CD4-positive, alpha-beta T cell (primary cell): ENCODE measurements at regions not wholly inside any gene's neighbourhood (a gene's known extent, or its start where the extent isn't known, plus 50 kb on each side); places are given as distances from the start of the nearest gene placed in this dataset.

Experiments used
- ATAC-seq: fragments of 200-7000 bp; cut with Tn5 transposase; one replicate; pipeline ENCODE4 v1.10.0; 2022; ENCODE audit warnings: mild to moderate bottlenecking; ENCODE audit not compliant: poor library complexity
- CTCF ChIA-PET: fragments of 350-600 bp; sonication (Branson Sonifier 250); formaldehyde crosslinking; loops from one replicate; lab custom pipeline; 2021; ENCODE audit warnings: antibody characterized with exemption, inconsistent platforms; lab: Charles Lee
- POLR2A ChIA-PET: fragments of 350-600 bp; sonication (Branson Sonifier 250); formaldehyde crosslinking; loops from one replicate; lab custom pipeline; 2021; ENCODE audit warnings: antibody characterized with exemption, inconsistent platforms; lab: Charles Lee
- DNase-seq, 14 experiments: peaks; one replicate each; pipeline ENCODE4 v3.0.0-alpha.2; 2013 to 2020; ENCODE audit warnings: mixed read lengths in 2 of 14
- H3K27ac ChIP-seq, 2 donors: one replicate each; pipeline versions ENCODE4 v1.5.1 to v1.7.0; 2013; ENCODE audit warnings: low read length in 2 of 2, low read depth in 1 of 2, mild to moderate bottlenecking in 1 of 2
- H3K27me3 ChIP-seq, 2 experiments: 1 replicate in 1 of 2; 2 replicates in 1 of 2; pipeline versions ENCODE4 v1.6.1 to v1.7.0; 2013; ENCODE audit warnings: low read length in 2 of 2, control low read depth in 1 of 2, mild to moderate bottlenecking in 1 of 2, moderate library complexity in 1 of 2; ENCODE audit not compliant: insufficient read depth in 2 of 2, control insufficient read depth in 1 of 2
- H3K36me3 ChIP-seq: one replicate; pipeline ENCODE4 v1.6.1; 2013; ENCODE audit warnings: low read length, control low read depth; ENCODE audit not compliant: insufficient read depth
- H3K4me1 ChIP-seq: one replicate; pipeline ENCODE4 v1.6.1; 2013; ENCODE audit warnings: low read length, control low read depth; ENCODE audit not compliant: insufficient read depth
- H3K4me3 ChIP-seq: one replicate; pipeline ENCODE4 v1.5.1; 2013; ENCODE audit warnings: mild to moderate bottlenecking, low read length, moderate library complexity
- H3K9me3 ChIP-seq, 2 experiments: 1 replicate in 1 of 2; 2 replicates in 1 of 2; pipeline versions ENCODE4 v1.6.1 to v1.7.0; 2013; ENCODE audit warnings: low read length in 2 of 2, mild to moderate bottlenecking in 2 of 2, control low read depth in 1 of 2, moderate library complexity in 1 of 2; ENCODE audit not compliant: control insufficient read depth in 1 of 2, insufficient read depth in 1 of 2
- H3K27ac Mint-ChIP-seq: one replicate; pipeline ENCODE4 v1.8.0; 2020; ENCODE audit warnings: mixed read lengths
- H3K27me3 Mint-ChIP-seq: one replicate; pipeline ENCODE4 v1.8.0; 2021; ENCODE audit warnings: mixed read lengths
- H3K36me3 Mint-ChIP-seq: one replicate; pipeline ENCODE4 v1.8.0; 2021; ENCODE audit warnings: low read depth, mixed read lengths
- H3K4me1 Mint-ChIP-seq: one replicate; pipeline ENCODE4 v1.8.0; 2021; ENCODE audit warnings: low read depth, mixed read lengths
- H3K4me3 Mint-ChIP-seq: one replicate; pipeline ENCODE4 v1.8.0; 2020; ENCODE audit warnings: mild to moderate bottlenecking, mixed read lengths
- H3K9me3 Mint-ChIP-seq: one replicate; pipeline ENCODE4 v1.8.0; 2020; ENCODE audit warnings: mixed read lengths
- intact Hi-C, 2 experiments: fragments of 100-400 bp; cut with DNase I in 1 of 2; cut with micrococcal nuclease in 1 of 2; formaldehyde crosslinking; loops; one replicate each; pipeline versions ENCODE4 v1.15.1 to v1.9.0; 2023 to 2025; cut with DNase I, micrococcal nuclease
- TF ChIP-seq, protein P1 (sequence below): fragments of 200-600 bp; IDR thresholded peaks from one replicate; pipeline ENCODE4 v1.8.0; 2022; ENCODE audit warnings: antibody characterized with exemption, mild to moderate bottlenecking

DNA sequence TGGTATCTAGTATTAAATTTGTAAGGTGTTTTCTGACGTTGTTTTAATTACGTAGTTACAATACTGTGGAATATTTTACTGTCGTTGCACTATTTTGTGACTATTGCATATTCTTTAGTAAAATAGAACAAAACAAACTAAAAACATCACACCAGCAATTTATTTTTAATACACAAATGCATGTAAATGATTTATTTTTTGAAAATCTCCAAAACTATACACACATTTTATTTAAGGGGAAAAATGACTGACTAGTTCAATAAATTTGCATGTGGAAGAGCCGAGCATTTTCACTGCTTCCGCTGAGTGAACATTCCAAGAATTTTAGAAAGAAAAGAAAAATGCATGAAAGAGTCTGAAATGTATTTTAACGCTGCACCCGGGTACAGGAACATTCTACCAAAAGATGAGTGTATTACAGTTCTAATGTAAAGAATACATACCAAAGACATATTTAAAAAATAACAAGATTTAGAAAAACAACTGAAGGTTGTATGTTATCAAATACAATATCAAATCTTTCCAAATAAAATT lies 257.7 kb downstream of the MEIS1 start:
- Histone ChIP-seq H3K4me1 (no peaks in the 10 kb centered on the region), H3K4me3 (no peak overlapping the region), H3K9me3 (no peaks in the 10 kb centered on the region), H3K27ac (no peak overlapping the region), H3K27me3 (no peaks in the 10 kb centered on the region), H3K36me3 (no peaks in the 10 kb centered on the region)
- no peak for DNase-seq
- Mint-ChIP-seq H3K36me3 (no peaks in the 10 kb centered on the region), H3K4me3 (no peak overlapping the region), H3K27ac (no peak overlapping the region), H3K9me3 (no peaks in the 10 kb centered on the region), H3K27me3 (no peaks in the 10 kb centered on the region), H3K4me1 (no peaks in the 10 kb centered on the region)
- ChIA-PET POLR2A (no interaction called here), CTCF (no interaction called here)
- TF ChIP-seq, protein P1, sequence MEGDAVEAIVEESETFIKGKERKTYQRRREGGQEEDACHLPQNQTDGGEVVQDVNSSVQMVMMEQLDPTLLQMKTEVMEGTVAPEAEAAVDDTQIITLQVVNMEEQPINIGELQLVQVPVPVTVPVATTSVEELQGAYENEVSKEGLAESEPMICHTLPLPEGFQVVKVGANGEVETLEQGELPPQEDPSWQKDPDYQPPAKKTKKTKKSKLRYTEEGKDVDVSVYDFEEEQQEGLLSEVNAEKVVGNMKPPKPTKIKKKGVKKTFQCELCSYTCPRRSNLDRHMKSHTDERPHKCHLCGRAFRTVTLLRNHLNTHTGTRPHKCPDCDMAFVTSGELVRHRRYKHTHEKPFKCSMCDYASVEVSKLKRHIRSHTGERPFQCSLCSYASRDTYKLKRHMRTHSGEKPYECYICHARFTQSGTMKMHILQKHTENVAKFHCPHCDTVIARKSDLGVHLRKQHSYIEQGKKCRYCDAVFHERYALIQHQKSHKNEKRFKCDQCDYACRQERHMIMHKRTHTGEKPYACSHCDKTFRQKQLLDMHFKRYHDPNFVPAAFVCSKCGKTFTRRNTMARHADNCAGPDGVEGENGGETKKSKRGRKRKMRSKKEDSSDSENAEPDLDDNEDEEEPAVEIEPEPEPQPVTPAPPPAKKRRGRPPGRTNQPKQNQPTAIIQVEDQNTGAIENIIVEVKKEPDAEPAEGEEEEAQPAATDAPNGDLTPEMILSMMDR, result no peak
- ATAC-seq, result no peak
- intact Hi-C loops, result no loop called here

GRCh38 chr2:66693076-66693965 lies 258.4 kb downstream of the MEIS1 start:
- ATAC-seq (no peak), DNase-seq (no peak)
- no peaks in the 10 kb centered on the region for H3K9me3 ChIP-seq
- H3K4me1 ChIP-seq, result no peaks in the 10 kb centered on the region
- intact Hi-C loops, result no loop called here
- Mint-ChIP-seq H3K4me1 (no peaks in the 10 kb centered on the region), H3K27ac (no peak overlapping the region), H3K4me3 (no peak overlapping the region), H3K9me3 (no peaks in the 10 kb centered on the region), H3K36me3 (no peaks in the 10 kb centered on the region), H3K27me3 (no peaks in the 10 kb centered on the region)
- no peak overlapping the region for H3K27ac ChIP-seq
- no peak overlapping the region for H3K4me3 ChIP-seq
- TF ChIP-seq, protein P1, result no peak
- H3K36me3 ChIP-seq, result no peaks in the 10 kb centered on the region
- ChIA-PET CTCF (no interaction called here), POLR2A (no interaction called here)
- H3K27me3 ChIP-seq, result no peaks in the 10 kb centered on the region

DNA sequence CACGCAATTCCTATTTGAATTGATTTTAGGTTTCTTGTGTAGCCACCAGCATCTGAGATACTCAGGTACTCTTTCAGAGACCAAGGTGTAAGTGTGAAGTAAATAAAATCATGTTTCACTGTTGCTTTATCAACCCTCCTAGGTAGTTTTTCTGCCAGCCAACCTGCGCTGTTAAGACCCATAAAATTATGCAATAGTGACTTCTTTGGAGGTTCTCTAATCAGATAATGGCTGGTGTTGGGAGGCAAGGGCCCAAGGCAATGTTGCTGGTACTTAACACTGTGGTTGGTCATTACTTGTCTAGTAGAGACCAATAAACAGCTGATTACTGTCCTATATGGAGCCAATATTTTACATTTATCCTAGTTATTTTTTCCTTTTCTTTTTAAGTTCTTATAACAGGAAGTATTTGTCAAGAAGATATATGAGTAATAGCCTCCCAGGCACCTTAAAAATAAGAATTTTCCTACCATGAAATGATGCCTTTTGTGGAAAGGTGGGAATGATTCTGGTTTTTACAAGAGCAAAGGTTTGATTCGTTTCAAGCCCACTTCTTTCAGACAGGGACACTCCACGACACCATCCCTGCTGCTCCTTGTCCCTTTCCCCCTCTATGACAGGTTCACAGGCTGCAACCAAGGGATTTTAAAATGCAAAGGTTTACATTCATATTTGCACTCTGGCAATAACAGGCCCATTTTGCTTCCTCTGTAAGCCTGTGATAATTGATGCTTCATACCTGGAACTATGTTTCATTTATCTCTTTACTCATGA lies 259.3 kb downstream of the MEIS1 start:
- Mint-ChIP-seq H3K27ac (no peak overlapping the region), H3K4me1 (no peaks in the 10 kb centered on the region), H3K36me3 (no peaks in the 10 kb centered on the region), H3K27me3 (no peaks in the 10 kb centered on the region), H3K9me3 (no peaks in the 10 kb centered on the region), H3K4me3 (no peak overlapping the region)
- no peaks in the 10 kb centered on the region for H3K36me3 ChIP-seq
- no peaks in the 10 kb centered on the region for H3K4me1 ChIP-seq
- CTCF ChIA-PET, result no interaction called here
- DNase-seq, result no peak
- no peaks in the 10 kb centered on the region for H3K9me3 ChIP-seq
- intact Hi-C loops, result no loop called here
- H3K27me3 ChIP-seq, result no peaks in the 10 kb centered on the region
- H3K27ac ChIP-seq, result no peak overlapping the region
- TF ChIP-seq, protein P1, result no peak
- no peak for ATAC-seq
- no peak overlapping the region for H3K4me3 ChIP-seq
- POLR2A ChIA-PET, result no interaction called here
